Heart left ventricle (tissue), 16 donors: ENCODE measurements at regions not wholly inside any gene's neighbourhood (a gene's known extent, or its start where the extent isn't known, plus 50 kb on each side); places are given as distances from the start of the nearest gene placed in this dataset.

Experiments
- ATAC-seq, 4 donors: fragments of 200-7000 bp; cut with Tn5 transposase; one replicate each; pipeline ENCODE4 v1.9.1; 2020 to 2022; ENCODE audit warnings: moderate library complexity in 4 of 4, mild to moderate bottlenecking in 3 of 4, moderate number of reproducible peaks in 1 of 4
- DNase-seq, 5 donors: peaks; one replicate each; pipeline ENCODE4 v3.0.0-alpha.2; 2020
- H3K27ac ChIP-seq, 12 donors: fragments of 200-600 bp; sonication (generic) in 4 of 12; one replicate each; pipeline versions ENCODE4 v1.5.0 to v1.8.0; 2016 to 2022; ENCODE audit warnings: mild to moderate bottlenecking in 2 of 12
- H3K27me3 ChIP-seq, 9 donors: fragments of 200-600 bp; sonication (generic) in 2 of 9; one replicate each; pipeline versions ENCODE4 v1.5.1 to v1.8.0; 2016 to 2022; ENCODE audit warnings: mild to moderate bottlenecking in 3 of 9
- H3K36me3 ChIP-seq, 9 donors: fragments of 200-600 bp; sonication (generic) in 2 of 9; one replicate each; pipeline versions ENCODE4 v1.5.0 to v1.8.0; 2018 to 2022; ENCODE audit warnings: mild to moderate bottlenecking in 2 of 9
- H3K4me1 ChIP-seq, 12 donors: fragments of 200-600 bp; sonication (generic) in 4 of 12; one replicate each; pipeline versions ENCODE4 v1.5.0 to v1.8.0; 2016 to 2022; ENCODE audit warnings: mild to moderate bottlenecking in 3 of 12
- H3K4me3 ChIP-seq, 12 donors: fragments of 200-600 bp; sonication (generic) in 4 of 12; one replicate each; pipeline versions ENCODE4 v1.5.0 to v1.8.0; 2017 to 2022; ENCODE audit warnings: mild to moderate bottlenecking in 9 of 12, moderate library complexity in 4 of 12
- H3K9me3 ChIP-seq, 12 donors: fragments of 200-600 bp; sonication (generic) in 4 of 12; one replicate each; pipeline versions ENCODE4 v1.5.0 to v1.8.0; 2016 to 2022; ENCODE audit warnings: mild to moderate bottlenecking in 1 of 12
- POLR2A ChIP-seq, 2 donors: fragments of 450-650 bp; IDR thresholded peaks; one replicate each; pipeline ENCODE4 v1.6.1; 2017; ENCODE audit warnings: antibody characterized with exemption in 2 of 2, mild to moderate bottlenecking in 2 of 2, moderate library complexity in 2 of 2
- WGBS, 4 donors: extraction: QIAGEN DNeasy Blood & Tissue Kit in 2 of 4; methylation state at CpG; one replicate each; pipeline versions ENCODE4 v1.1.5 to v1.1.7; 2013 to 2018; 5-methylcytosine and 5-hydroxymethylcytosine counted together
- intact Hi-C, 10 donors: fragments of 100-400 bp; cut with DNase I; formaldehyde crosslinking; loops; one replicate each; pipeline versions ENCODE4 v1.11.1 to v1.14.2; 2022
- TF ChIP-seq, protein P1 (sequence below), 12 donors: fragments of 200-600 bp; sonication (generic) in 4 of 12; IDR thresholded peaks; one replicate each; pipeline versions ENCODE4 v1.5.0 to v1.8.0; 2018 to 2022; ENCODE audit warnings: antibody characterized with exemption in 12 of 12, mild to moderate bottlenecking in 5 of 12
- donor health status: ischemic (EF 13 %, LVEDD 7.1; RV severe dilation, severe dysfunction).
- donor health status: healthy with polysubstance abuse.
- donor health status: DM: no; HTN: yes; CAD: no.
- donor health status: DM: no; HTN: no; CAD: no.
- donor health status: ischemic (EF 25% LVEDD 6.9; RV normal size, moderate dysfunction).
- donor health status: ischemic (EF 25% LVEDD 5.7; RV mildly dilated, moderate dysfunction).
- donor health status: healthy.
- donor health status: DM: yes; HTN: yes; CAD: no.
- donor health status: ischemic (EF 35%, LVEDD 5.7; RV mildly dilated, moderate dysfunction).
- donor health status: nonischemic (EF 11% LVEDD 7.7; RV severe dilation, severe dysfunction).
- donor health status: DM: yes; HTN: yes; CAD: no.
- donor health status: PGD.
- donor health status: ischemic (EF 29% LVEDD 5.4; RV normal size, mild dysfunction).
- donor health status: nonischemic (EF 23%, LVEDD 6.1; RV moderate dilation, normal function).

GRCh38 chr15:85986741-85987140 lies 92.9 kb upstream of the AGBL1 start:
- DNase-seq (no peak), ATAC-seq (no peak)
- no peak overlapping the region for H3K27ac ChIP-seq
- TF ChIP-seq POLR2A (IDR thresholded peaks at IDR 0.05): no peak
- TF ChIP-seq, protein P1, sequence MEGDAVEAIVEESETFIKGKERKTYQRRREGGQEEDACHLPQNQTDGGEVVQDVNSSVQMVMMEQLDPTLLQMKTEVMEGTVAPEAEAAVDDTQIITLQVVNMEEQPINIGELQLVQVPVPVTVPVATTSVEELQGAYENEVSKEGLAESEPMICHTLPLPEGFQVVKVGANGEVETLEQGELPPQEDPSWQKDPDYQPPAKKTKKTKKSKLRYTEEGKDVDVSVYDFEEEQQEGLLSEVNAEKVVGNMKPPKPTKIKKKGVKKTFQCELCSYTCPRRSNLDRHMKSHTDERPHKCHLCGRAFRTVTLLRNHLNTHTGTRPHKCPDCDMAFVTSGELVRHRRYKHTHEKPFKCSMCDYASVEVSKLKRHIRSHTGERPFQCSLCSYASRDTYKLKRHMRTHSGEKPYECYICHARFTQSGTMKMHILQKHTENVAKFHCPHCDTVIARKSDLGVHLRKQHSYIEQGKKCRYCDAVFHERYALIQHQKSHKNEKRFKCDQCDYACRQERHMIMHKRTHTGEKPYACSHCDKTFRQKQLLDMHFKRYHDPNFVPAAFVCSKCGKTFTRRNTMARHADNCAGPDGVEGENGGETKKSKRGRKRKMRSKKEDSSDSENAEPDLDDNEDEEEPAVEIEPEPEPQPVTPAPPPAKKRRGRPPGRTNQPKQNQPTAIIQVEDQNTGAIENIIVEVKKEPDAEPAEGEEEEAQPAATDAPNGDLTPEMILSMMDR (IDR thresholded peaks at IDR 0.05): no peak
- peaks cover 0 to 4% (median 0%) of the 10 kb centered on the region in 12 donors for H3K9me3 ChIP-seq
- H3K4me1 ChIP-seq: no peaks in the 10 kb centered on the region
- no peak overlapping the region for H3K4me3 ChIP-seq
- intact Hi-C loops: no loop called here
- no peaks in the 10 kb centered on the region for H3K36me3 ChIP-seq
- 70 to 80% (median 77%) methylated on average over 4 of the region's 4 CpGs for WGBS, 4 donors
- H3K27me3 ChIP-seq: no peaks in the 10 kb centered on the region

DNA sequence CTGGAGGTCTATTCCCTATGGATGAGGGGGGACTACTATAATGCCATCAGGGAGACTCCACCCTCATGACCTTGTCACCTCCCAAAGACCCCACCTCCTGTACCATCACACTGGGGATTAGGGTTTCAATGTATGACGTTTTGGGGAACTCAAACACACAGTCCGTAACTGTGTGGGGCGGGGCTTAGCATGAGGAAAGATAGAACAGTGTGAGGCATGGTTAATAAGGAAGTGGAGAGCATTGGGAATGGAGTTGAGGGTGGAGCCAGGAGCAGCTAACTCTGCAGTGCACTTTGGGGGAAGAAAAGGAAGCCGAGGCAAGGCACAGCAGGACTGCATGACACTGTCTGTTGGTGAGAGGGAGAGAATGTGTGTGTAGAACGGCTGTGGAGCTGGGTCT lies 90.9 kb upstream of the AGBL1 start:
- no peaks in the 10 kb centered on the region for H3K27me3 ChIP-seq
- H3K4me3 ChIP-seq: no peak overlapping the region
- H3K9me3 ChIP-seq: no peaks in the 10 kb centered on the region
- H3K27ac ChIP-seq: no peak overlapping the region
- no peaks in the 10 kb centered on the region for H3K4me1 ChIP-seq
- WGBS, 4 donors: 57 to 67% (median 57%) methylated on average over 5 of the region's 5 CpGs
- H3K36me3 ChIP-seq: no peaks in the 10 kb centered on the region
- intact Hi-C loops: no loop called here
- no peak for TF ChIP-seq POLR2A (IDR thresholded peaks at IDR 0.05)
- TF ChIP-seq, protein P1 (IDR thresholded peaks at IDR 0.05): no peak
- ATAC-seq (no peak), DNase-seq (no peak)

- H3K27ac ChIP-seq: no peak overlapping the region
- H3K9me3 ChIP-seq: peaks cover 0 to 9% (median 0%) of the 10 kb centered on the region in 12 donors
- WGBS, 4 donors: 84 to 91% (median 89%) methylated on average over 3 of the region's 3 CpGs
- intact Hi-C loops: no loop called here
- no peaks in the 10 kb centered on the region for H3K4me1 ChIP-seq
- TF ChIP-seq POLR2A (IDR thresholded peaks at IDR 0.05): no peak
- TF ChIP-seq, protein P1 (IDR thresholded peaks at IDR 0.05): no peak
- H3K36me3 ChIP-seq: no peaks in the 10 kb centered on the region
- DNase-seq: no peak
- H3K4me3 ChIP-seq: no peak overlapping the region
- peaks cover 0 to 3% (median 0%) of the 10 kb centered on the region in 9 donors for H3K27me3 ChIP-seq
- ATAC-seq: no peak
Measured at GRCh38 chr15:85992224-85992623, 87.4 kb upstream of the AGBL1 start.

GRCh38 chr15:85993116-85993515 lies 86.6 kb upstream of the AGBL1 start:
- intact Hi-C loops: no loop called here
- TF ChIP-seq, protein P1 (IDR thresholded peaks at IDR 0.05): no peak
- TF ChIP-seq POLR2A (IDR thresholded peaks at IDR 0.05): no peak
- no peak for ATAC-seq
- Histone ChIP-seq H3K27me3 (peaks cover 0 to 3% (median 0%) of the 10 kb centered on the region in 9 donors), H3K36me3 (no peaks in the 10 kb centered on the region), H3K27ac (no peak overlapping the region), H3K4me1 (no peaks in the 10 kb centered on the region), H3K9me3 (peaks cover 0 to 9% (median 0%) of the 10 kb centered on the region in 12 donors), H3K4me3 (no peak overlapping the region)
- WGBS, 4 donors: 83 to 95% (median 89%) methylated on average over 2 of the region's 2 CpGs
- no peak for DNase-seq
